Endothelial cell of hepatic sinusoid (primary cell): ENCODE measurements at regions not wholly inside any gene's neighbourhood (a gene's known extent, or its start where the extent isn't known, plus 50 kb on each side); places are given as distances from the start of the nearest gene placed in this dataset.

Experiments used
- in situ Hi-C: cut with HindIII; loops from 2 replicates; pipeline ENCODE4 v1.10.0; 2017; ENCODE audit warnings: low sequenced_read_pairs

- in situ Hi-C loops: no loop called here
Measured at GRCh38 chr11:106447631-106448191, 370.2 kb downstream of the AASDHPPT start.

DNA sequence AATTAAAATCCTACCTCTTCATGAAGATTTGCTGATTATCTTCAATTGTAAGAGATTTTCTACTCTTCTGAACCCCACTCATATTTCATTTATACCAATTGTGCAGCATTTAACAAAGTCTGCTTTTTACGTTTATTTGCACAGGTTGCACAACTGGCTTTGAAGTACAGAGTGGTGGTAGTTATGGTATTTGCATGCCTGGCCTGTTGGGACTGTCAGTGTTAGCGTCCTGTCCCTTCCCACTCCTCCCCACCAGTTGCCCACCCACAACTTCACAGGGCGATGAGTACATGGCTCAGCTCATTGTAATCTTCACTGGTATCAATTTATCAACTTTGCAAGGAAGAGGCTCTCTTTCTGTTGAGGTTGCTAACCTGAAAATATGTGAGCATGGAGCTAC is 372.3 kb downstream of the AASDHPPT start:
- in situ Hi-C loops: no loop called here

GRCh38 chr11:106451228-106451922 is 373.9 kb downstream of the AASDHPPT start:
- in situ Hi-C loops: no loop called here

DNA sequence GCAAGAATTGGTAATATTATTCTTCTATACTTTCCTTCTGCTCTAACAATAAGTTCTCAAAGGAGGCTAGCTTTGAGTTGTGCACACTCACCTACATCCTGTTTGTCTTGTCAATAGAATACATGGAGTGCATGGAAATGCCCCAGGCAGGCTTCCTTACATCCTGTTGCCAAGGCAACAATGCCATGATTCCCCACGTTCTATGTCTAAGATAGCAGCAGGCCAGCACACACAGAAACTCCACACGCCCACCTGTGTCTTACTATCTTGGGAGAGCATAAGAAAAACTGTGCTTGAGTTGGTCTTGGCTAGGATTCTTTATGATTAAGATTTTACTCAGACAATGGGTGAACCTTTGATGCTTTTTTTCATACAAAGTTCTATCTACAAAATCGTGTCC is 379.2 kb downstream of the AASDHPPT start:
- in situ Hi-C loops: no loop called here

- in situ Hi-C loops: no loop called here
Measured at GRCh38 chr11:106457727-106458126, 380.3 kb downstream of the AASDHPPT start.

GRCh38 chr11:106459135-106459534 is 381.7 kb downstream of the AASDHPPT start:
- in situ Hi-C loops: no loop called here

GRCh38 chr11:106461148-106461691 is 383.8 kb downstream of the AASDHPPT start:
- in situ Hi-C loops: no loop called here

GRCh38 chr11:106461839-106462545 is 384.5 kb downstream of the AASDHPPT start:
- in situ Hi-C loops: no loop called here

GRCh38 chr11:106463154-106463553 is 385.7 kb downstream of the AASDHPPT start:
- in situ Hi-C loops: no loop called here

GRCh38 chr11:106463796-106464201 is 386.3 kb downstream of the AASDHPPT start:
- in situ Hi-C loops: no loop called here

- in situ Hi-C loops: no loop called here
Measured at GRCh38 chr11:106464728-106465127, 387.3 kb downstream of the AASDHPPT start.

DNA sequence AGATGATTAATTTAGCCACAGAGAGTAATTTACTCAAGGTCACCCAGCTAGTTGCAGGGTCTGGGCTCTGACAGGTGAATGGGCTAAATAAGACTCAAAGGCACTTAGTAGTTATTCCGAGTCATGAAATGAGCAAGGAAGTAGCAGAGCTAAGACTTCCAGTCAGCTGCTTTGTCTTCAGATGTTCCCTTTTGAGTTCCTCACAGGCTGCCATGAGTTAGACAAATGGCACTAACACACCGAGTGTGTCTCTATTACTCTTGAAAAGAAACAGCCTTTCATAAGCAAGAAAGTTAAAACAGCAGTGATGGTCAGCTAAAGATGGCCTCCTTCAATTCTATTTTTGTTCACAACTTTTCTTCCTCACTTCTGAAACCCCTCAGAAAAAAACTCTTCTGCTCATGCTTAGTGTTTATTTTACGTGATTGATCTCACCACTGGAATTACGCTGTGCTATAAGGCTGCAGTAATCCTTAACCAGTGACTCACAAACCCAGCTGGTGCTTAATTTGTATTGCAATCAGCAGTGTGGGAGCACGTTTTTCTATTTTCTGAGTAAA is 389.1 kb downstream of the AASDHPPT start:
- in situ Hi-C loops: no loop called here

- in situ Hi-C loops: no loop called here
Measured at GRCh38 chr11:106467501-106467900, 390.0 kb downstream of the AASDHPPT start.

- in situ Hi-C loops: no loop called here
Measured at GRCh38 chr11:106468086-106468485, 390.6 kb downstream of the AASDHPPT start.

DNA sequence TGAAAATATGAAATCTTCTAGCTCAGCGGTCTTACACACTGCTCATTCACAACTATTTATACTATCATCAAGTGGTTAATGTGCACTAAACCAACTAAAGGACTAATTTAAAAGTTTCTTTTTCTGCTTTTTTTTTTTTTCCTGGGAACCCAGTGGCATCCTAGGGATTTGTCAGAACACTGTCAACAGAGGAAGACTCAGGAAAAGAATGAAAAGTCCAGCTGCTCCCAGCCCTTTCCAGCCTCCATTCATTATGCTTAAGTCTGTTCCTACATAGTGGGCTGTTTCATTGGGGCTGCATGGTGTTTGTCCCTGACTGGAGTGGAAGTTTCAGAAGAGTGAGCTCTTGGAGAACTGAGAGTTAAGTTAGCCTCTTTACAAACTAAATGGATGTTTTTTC is 391.1 kb downstream of the AASDHPPT start:
- in situ Hi-C loops: no loop called here

DNA sequence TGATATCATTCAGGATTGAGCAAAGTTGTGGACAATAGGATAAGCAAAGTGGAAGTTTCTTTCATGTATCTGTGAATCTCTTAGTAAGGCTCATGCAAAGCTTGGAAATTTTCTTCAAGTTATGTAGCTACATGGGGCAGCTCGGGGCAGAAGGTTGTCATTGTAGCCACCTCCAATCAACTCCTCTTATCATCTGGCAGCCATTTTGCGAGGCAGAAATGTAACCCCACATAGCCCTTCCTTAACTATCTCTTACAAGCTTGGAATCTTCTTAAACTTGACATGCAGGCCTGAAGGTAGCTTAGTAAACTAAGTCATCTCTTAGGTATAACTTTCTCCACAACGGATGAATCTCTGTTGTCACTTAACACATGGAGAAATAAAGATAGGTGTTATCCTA is 392.8 kb downstream of the AASDHPPT start:
- in situ Hi-C loops: no loop called here

DNA sequence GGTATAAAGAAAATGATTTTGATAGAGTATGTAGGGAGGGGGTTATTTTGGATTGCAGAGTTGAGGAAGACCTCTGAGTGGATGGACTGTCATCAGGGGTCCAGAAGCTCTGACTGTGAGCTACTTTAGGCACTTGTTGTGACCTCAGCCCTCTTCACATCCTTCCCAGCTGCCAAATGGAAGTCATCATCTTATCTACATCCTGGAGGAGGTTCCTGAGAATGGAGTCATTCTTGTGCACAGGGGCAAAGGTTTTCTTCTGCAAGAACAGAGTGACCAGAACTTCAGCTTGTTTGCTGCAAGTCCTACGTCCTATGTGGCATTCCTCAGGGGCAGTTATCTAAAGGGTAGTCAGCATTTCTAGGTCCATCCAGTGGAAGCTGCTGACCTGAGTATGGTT is 393.8 kb downstream of the AASDHPPT start:
- in situ Hi-C loops: no loop called here

DNA sequence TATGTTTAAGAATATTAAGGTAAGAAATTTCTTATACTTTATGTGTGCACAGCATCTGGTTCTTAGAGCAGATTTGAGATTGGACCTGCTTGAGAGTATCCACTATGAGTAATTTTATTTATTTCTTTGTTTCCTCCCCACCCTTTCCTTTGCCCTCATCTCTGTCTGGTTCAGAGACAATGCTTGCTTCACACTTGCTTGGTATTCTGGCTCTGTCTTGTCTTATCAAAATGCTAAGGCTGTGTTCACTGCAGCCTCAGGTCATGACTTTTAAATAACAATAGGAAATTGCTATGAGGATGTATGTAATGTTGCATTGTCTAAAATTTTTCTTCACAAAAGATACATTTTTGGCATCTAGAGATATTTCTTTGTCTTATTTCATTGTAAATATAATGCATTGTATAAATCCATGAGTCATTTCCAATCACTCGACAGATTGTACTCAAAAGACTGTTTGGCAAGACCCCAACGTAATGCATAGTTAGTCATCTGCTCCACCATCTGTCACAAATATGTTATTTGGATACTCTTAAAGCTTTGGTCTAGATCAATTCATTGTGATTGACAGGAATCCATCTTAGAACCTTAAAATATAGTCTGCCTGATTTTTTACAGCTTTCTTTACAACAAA is 395.7 kb downstream of the AASDHPPT start:
- in situ Hi-C loops: no loop called here

DNA sequence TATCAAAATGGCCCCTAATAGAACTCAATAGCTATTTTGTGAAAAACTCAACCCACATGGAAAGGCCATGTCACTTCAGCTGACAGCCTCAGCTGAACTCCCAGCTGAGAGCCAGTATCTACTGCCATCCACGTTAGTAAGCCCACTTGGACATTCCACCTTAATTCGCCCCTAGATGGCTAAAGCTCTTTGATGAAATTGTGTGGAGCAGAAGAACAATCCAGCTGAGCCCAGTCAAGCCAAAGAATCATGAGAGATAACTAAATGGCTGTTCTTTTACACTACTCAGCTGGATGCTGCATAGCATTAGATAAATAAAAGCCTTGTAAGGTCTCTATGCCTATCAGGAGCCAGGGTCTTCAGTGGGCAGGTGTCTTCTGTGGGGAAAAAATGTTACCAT is 396.8 kb downstream of the AASDHPPT start:
- in situ Hi-C loops: no loop called here

GRCh38 chr11:106475181-106475580 is 397.7 kb downstream of the AASDHPPT start:
- in situ Hi-C loops: loop anchor here (5.0 kb wide), 1 partner anchor 82 kb away; no protein-coding TSS in a partner anchor

DNA sequence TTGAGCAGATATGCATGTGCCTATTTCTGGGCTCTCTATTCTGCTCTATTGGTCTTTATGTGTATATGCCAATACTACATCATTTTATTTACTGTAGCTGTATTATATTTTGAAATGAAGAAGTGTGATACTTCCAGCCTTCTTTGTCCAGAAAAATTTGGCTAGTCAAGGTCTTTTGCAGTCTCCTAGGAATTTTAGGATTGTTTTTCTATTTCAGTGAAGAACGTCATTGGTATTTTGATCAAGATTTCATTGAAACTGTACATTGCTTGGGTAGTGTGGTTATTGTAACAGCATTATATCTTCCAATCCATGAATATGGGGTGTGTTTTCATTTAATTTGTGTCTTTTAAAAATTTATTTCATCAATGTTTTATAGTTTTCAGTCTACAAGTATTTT is 400.3 kb downstream of the AASDHPPT start:
- in situ Hi-C loops: loop anchor here (5.0 kb wide), 1 partner anchor 80 kb away; no protein-coding TSS in a partner anchor
